PC-3 (cell line): ENCODE measurements at regions not wholly inside any gene's neighbourhood (a gene's known extent, or its start where the extent isn't known, plus 50 kb on each side); places are given as distances from the start of the nearest gene placed in this dataset.

Source experiments
- ATAC-seq: fragments of 200-7000 bp; cut with Tn5 transposase; 2 replicates; pipeline ENCODE4 v1.9.1; 2020; ENCODE audit warnings: mild to moderate bottlenecking, moderate library complexity
- BruUV-seq: library from RNA; stranded (reverse); fragments of 400-500 nt; replicated peaks from 2 replicates; lab custom pipeline; 2021; lab: Mats Ljungman, UMichigan
- CTCF ChIA-PET: fragments of 300-600 bp; sonication (Branson Sonifier 250); formaldehyde crosslinking; loops from one replicate; lab custom pipeline; 2022; ENCODE audit warnings: antibody characterized with exemption; lab: Charles Lee
- POLR2A ChIA-PET: fragments of 300-600 bp; sonication (Branson Sonifier 250); formaldehyde crosslinking; loops from one replicate; lab custom pipeline; 2022; ENCODE audit warnings: antibody characterized with exemption; ENCODE audit not compliant: unreplicated experiment; lab: Charles Lee
- DNase-seq: peaks from one replicate; pipeline ENCODE4 v3.0.0-alpha.2; 2015
- H2AFZ ChIP-seq: fragments of 300-600 bp; sonication (generic); 2 replicates; pipeline ENCODE4 v1.6.0; 2016; ENCODE audit warnings: antibody characterized with exemption, low read length
- H3F3A ChIP-seq: fragments of 300-600 bp; sonication (generic); one replicate; pipeline ENCODE4 v1.6.0; 2017; ENCODE audit warnings: antibody characterized with exemption, low read length, control low read depth, mild to moderate bottlenecking; ENCODE audit not compliant: unreplicated experiment
- H3K27ac ChIP-seq: fragments of 300-600 bp; sonication (generic); 2 replicates; pipeline ENCODE4 v1.5.1; 2016; ENCODE audit warnings: mild to moderate bottlenecking, low read length
- H3K27me3 ChIP-seq: fragments of 300-600 bp; sonication (generic); 2 replicates; pipeline ENCODE4 v1.6.1; 2016; ENCODE audit warnings: low read length, mixed read lengths
- H3K36me3 ChIP-seq: fragments of 300-600 bp; sonication (generic); 2 replicates; pipeline ENCODE4 v1.6.1; 2016; ENCODE audit warnings: low read depth, mixed run types, low read length, mixed read lengths
- H3K4me1 ChIP-seq: fragments of 300-600 bp; sonication (generic); 2 replicates; pipeline ENCODE4 v1.5.1; 2016; ENCODE audit warnings: low read length; ENCODE audit not compliant: insufficient read depth
- H3K4me2 ChIP-seq: fragments of 300-600 bp; sonication (generic); 2 replicates; pipeline ENCODE4 v1.6.0; 2016; ENCODE audit warnings: low read length
- H3K4me3 ChIP-seq: fragments of 300-600 bp; sonication (generic); 2 replicates; pipeline ENCODE4 v1.5.1; 2016; ENCODE audit warnings: mild to moderate bottlenecking, low read length, mixed read lengths
- H3K79me2 ChIP-seq: fragments of 300-600 bp; sonication (generic); 2 replicates; pipeline ENCODE4 v1.6.1; 2017; ENCODE audit warnings: low read length, mixed read lengths
- H3K9ac ChIP-seq: fragments of 300-600 bp; sonication (generic); 2 replicates; pipeline ENCODE4 v1.6.0; 2016; ENCODE audit warnings: mild to moderate bottlenecking, low read length
- H3K9me2 ChIP-seq: fragments of 300-600 bp; sonication (generic); replicated peaks from 2 replicates; pipeline ENCODE4 v1.6.1; 2016; ENCODE audit warnings: mixed run types, low read length, mixed read lengths
- H3K9me3 ChIP-seq: fragments of 300-600 bp; sonication (generic); 2 replicates; pipeline ENCODE4 v1.6.1; 2016; ENCODE audit warnings: low read length, mixed read lengths
- H4K20me1 ChIP-seq: fragments of 300-600 bp; sonication (generic); 2 replicates; pipeline ENCODE4 v1.6.1; 2016; ENCODE audit warnings: low read length, mixed read lengths
- EZH2 ChIP-seq: fragments of 300-600 bp; sonication (generic); IDR thresholded peaks from one replicate; pipeline ENCODE4 v1.6.1; 2017; ENCODE audit warnings: antibody characterized with exemption, mild to moderate bottlenecking, low read length; ENCODE audit not compliant: unreplicated experiment
- EZH2phosphoT487 ChIP-seq: fragments of 300-600 bp; sonication (generic); IDR thresholded peaks from 2 replicates; pipeline ENCODE4 v1.6.1; 2018; ENCODE audit warnings: mild to moderate bottlenecking, antibody characterized with exemption, low read length, borderline replicate concordance
- intact Hi-C: fragments of 100-400 bp; cut with micrococcal nuclease; formaldehyde crosslinking; loops from 2 replicates; pipeline ENCODE4 v1.9.0; 2023
- TF ChIP-seq, protein P1 (sequence below): fragments of 300-600 bp; sonication (generic); conservative IDR thresholded peaks from 2 replicates; pipeline ENCODE4 v1.5.1; 2017; ENCODE audit warnings: antibody characterized with exemption, low read depth, mild to moderate bottlenecking, low read length

DNA sequence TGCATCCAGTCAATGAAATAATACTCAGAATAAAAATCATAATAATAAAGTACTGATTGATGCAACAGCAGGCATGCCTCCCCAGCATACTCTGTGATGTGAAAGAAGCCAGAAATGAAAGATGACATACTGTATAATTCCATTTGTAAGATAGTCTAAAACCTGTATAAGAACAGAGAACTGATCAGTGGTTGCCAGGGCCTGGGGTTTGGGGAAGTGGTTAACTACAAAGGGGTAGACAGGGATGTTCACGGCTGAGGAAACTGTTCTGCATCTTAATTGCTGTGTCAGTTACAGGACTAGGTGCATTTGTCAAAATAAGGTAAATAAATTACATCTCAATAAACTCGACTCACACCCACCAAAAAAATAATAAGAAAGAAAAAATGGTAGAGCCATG lies 81.3 kb upstream of the BMP2 start:
- no peak overlapping the region for H3K4me2 ChIP-seq
- ChIA-PET CTCF (no interaction called here), POLR2A (no interaction called here)
- H3K9ac ChIP-seq: no peak overlapping the region
- H3K9me3 ChIP-seq: no peaks in the 10 kb centered on the region
- no peak for DNase-seq
- H3K9me2 ChIP-seq: no peaks in the 10 kb centered on the region
- H3K27me3 ChIP-seq: peaks cover 23% of the 10 kb centered on the region; the same call in 1 of the 2 replicates
- H2AFZ ChIP-seq: no peak overlapping the region
- peaks cover 19% of the 10 kb centered on the region for H3K4me1 ChIP-seq
- BruUV-seq: no TSS peak
- H3K36me3 ChIP-seq: no peaks in the 10 kb centered on the region
- no peak for ATAC-seq
- H3K79me2 ChIP-seq: no peaks in the 10 kb centered on the region
- intact Hi-C loops: no loop called here
- H3F3A ChIP-seq: no peaks in the 10 kb centered on the region
- H3K4me3 ChIP-seq: no peak overlapping the region
- H4K20me1 ChIP-seq: no peaks in the 10 kb centered on the region
- TF ChIP-seq, protein P1, sequence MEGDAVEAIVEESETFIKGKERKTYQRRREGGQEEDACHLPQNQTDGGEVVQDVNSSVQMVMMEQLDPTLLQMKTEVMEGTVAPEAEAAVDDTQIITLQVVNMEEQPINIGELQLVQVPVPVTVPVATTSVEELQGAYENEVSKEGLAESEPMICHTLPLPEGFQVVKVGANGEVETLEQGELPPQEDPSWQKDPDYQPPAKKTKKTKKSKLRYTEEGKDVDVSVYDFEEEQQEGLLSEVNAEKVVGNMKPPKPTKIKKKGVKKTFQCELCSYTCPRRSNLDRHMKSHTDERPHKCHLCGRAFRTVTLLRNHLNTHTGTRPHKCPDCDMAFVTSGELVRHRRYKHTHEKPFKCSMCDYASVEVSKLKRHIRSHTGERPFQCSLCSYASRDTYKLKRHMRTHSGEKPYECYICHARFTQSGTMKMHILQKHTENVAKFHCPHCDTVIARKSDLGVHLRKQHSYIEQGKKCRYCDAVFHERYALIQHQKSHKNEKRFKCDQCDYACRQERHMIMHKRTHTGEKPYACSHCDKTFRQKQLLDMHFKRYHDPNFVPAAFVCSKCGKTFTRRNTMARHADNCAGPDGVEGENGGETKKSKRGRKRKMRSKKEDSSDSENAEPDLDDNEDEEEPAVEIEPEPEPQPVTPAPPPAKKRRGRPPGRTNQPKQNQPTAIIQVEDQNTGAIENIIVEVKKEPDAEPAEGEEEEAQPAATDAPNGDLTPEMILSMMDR: no peak
- no peak for TF ChIP-seq EZH2phosphoT487
- TF ChIP-seq EZH2: no peak
- H3K27ac ChIP-seq: peak overlapping the region; percentile 82

DNA sequence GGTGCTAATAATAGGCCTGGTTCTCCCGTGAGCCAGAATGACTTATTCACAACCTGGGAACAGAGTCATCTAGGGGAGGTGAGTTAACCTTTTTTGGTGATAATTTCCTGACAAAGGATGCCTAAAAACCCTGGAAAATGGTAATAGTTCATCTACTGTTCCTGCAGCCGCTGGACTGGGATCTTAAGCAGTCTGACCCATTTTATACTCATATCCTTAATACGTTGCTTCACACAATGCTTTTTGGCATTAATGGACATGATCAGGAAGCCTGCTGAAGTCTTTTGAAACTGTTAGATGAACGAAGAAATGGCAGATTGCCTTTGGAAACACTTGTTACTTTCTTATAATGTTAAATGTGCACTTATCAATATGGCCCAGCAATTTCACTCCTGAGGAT lies 81.9 kb upstream of the BMP2 start:
- H3K9ac ChIP-seq: peak overlapping the region; percentile 42
- H4K20me1 ChIP-seq: no peaks in the 10 kb centered on the region
- H3K4me3 ChIP-seq: 0 out of 2 replicates have a peak overlapping the region, but pooled peaks have one; percentile 13
- H3F3A ChIP-seq: no peaks in the 10 kb centered on the region
- H2AFZ ChIP-seq: peak overlapping the region; percentile 39; the same call in 1 of the 2 replicates
- peaks cover 20% of the 10 kb centered on the region; the same call in 1 of the 2 replicates for H3K27me3 ChIP-seq
- no peaks in the 10 kb centered on the region for H3K9me3 ChIP-seq
- CTCF ChIA-PET: no interaction called here
- DNase-seq: no peak
- H3K27ac ChIP-seq: peak overlapping the region; percentile 82
- H3K4me1 ChIP-seq: peaks cover 19% of the 10 kb centered on the region
- POLR2A ChIA-PET: no interaction called here
- H3K4me2 ChIP-seq: peak overlapping the region; percentile 57
- no TSS peak for BruUV-seq
- no peaks in the 10 kb centered on the region for H3K9me2 ChIP-seq
- TF ChIP-seq EZH2phosphoT487: no peak
- TF ChIP-seq, protein P1: no peak
- TF ChIP-seq EZH2: no peak
- intact Hi-C loops: no loop called here
- no peaks in the 10 kb centered on the region for H3K36me3 ChIP-seq
- no peak for ATAC-seq
- H3K79me2 ChIP-seq: no peaks in the 10 kb centered on the region

DNA sequence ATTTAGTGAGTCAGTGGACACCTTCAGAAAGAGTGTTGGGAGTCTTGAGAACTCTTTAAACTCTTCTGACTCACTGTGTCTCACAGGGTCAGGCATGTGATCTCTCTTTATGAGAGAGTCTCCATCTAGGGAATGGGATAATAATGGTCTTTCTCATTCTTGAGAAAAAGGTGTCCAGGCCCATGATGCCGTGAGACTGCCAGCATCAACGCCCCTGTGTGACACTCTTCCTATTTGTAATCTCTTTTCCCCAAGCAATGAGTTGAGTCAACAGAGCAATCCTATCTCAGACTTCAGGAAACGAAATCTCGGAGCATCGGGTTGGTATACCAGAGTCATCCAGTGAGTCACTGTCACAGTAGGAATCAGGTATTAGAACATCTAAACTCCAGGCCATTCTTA lies 82.3 kb upstream of the BMP2 start:
- Histone ChIP-seq H2AFZ (peak overlapping the region; percentile 39; the same call in 1 of the 2 replicates), H3K9me3 (no peaks in the 10 kb centered on the region), H3K36me3 (no peaks in the 10 kb centered on the region), H3K9me2 (no peaks in the 10 kb centered on the region), H3K27me3 (peaks cover 24% of the 10 kb centered on the region; the same call in 1 of the 2 replicates), H4K20me1 (no peaks in the 10 kb centered on the region), H3K9ac (no peak overlapping the region), H3K4me2 (peak overlapping the region; percentile 57; the same call in 1 of the 2 replicates), H3K27ac (peak overlapping the region; percentile 82), H3K4me3 (no peak overlapping the region), H3F3A (no peaks in the 10 kb centered on the region), H3K79me2 (no peaks in the 10 kb centered on the region), H3K4me1 (peaks cover 19% of the 10 kb centered on the region)
- TF ChIP-seq EZH2: no peak
- TF ChIP-seq EZH2phosphoT487: no peak
- TF ChIP-seq, protein P1: no peak
- CTCF ChIA-PET: no interaction called here
- DNase-seq (peak; percentile 83), ATAC-seq (no peak)
- no TSS peak for BruUV-seq
- intact Hi-C loops: no loop called here
- POLR2A ChIA-PET: no interaction called here
